ENCODE measurements at regions not wholly inside any gene's neighbourhood (a gene's known extent, or its start where the extent isn't known, plus 50 kb on each side); places are given as distances from the start of the nearest gene placed in this dataset.

- TF ChIP-seq POLR2A (IDR thresholded peaks at IDR 0.05) (no peak), CTCF (IDR thresholded peaks at IDR 0.05 in 4 of 5, conservative IDR thresholded peaks at IDR 0.05 in 1 of 5) (no peak)
Measured at GRCh38 chr4:107253579-107254068, 217.5 kb upstream of the DKK2 start.

Data from gastrocnemius medialis (tissue), 4 donors.